Gastroesophageal sphincter (tissue), 4 donors: ENCODE measurements at regions not wholly inside any gene's neighbourhood (a gene's known extent, or its start where the extent isn't known, plus 50 kb on each side); places are given as distances from the start of the nearest gene placed in this dataset.

Experiments used
- ATAC-seq: fragments of 150-250 bp; one replicate; pipeline ENCODE4 v1.9.1; 2016; ENCODE audit warnings: mild to moderate bottlenecking, moderate library complexity
- H3K27ac ChIP-seq, 4 donors: fragments of 200-600 bp; sonication (generic) in 3 of 4; 1 replicate in 3 of 4; 2 replicates in 1 of 4; pipeline ENCODE4 v1.5.1; 2016 to 2019
- H3K27me3 ChIP-seq: fragments of 200-600 bp; sonication (generic); one replicate; pipeline ENCODE4 v1.5.1; 2019
- H3K36me3 ChIP-seq, 2 donors: fragments of 200-600 bp; sonication (generic); one replicate each; pipeline ENCODE4 v1.5.1; 2019; ENCODE audit warnings: control low read depth in 1 of 2
- H3K4me1 ChIP-seq, 3 donors: fragments of 200-600 bp; sonication (generic); 1 replicate in 2 of 3; 2 replicates in 1 of 3; pipeline ENCODE4 v1.5.1; 2016 to 2019; ENCODE audit warnings: control low read depth in 2 of 3
- H3K4me3 ChIP-seq, 2 donors: fragments of 200-600 bp; sonication (generic); one replicate each; pipeline ENCODE4 v1.5.1; 2019; ENCODE audit warnings: mild to moderate bottlenecking in 1 of 2, moderate library complexity in 1 of 2
- H3K9me3 ChIP-seq, 3 donors: fragments of 200-600 bp; sonication (generic); one replicate each; pipeline ENCODE4 v1.5.1; 2017 to 2019; ENCODE audit warnings: control low read depth in 2 of 3
- CTCF ChIP-seq, 4 experiments: fragments of 200-600 bp in 2 of 4; fragments of 450-650 bp in 2 of 4; sonication (generic) in 1 of 4; IDR thresholded peaks; one replicate each; pipeline ENCODE4 v1.5.1; 2017 to 2019; ENCODE audit warnings: antibody characterized with exemption in 4 of 4, mild to moderate bottlenecking in 2 of 4, moderate library complexity in 2 of 4
- EP300 ChIP-seq: sonication (generic); formaldehyde crosslinking; IDR thresholded peaks from one replicate; pipeline ENCODE4 v1.6.1; 2017; ENCODE audit warnings: antibody characterized with exemption, mild to moderate bottlenecking
- POLR2A ChIP-seq, 2 donors: fragments of 450-650 bp; IDR thresholded peaks; one replicate each; pipeline ENCODE4 v1.6.1; 2017; ENCODE audit warnings: antibody characterized with exemption in 2 of 2, mild to moderate bottlenecking in 2 of 2, moderate library complexity in 1 of 2
- POLR2AphosphoS5 ChIP-seq: sonication (generic); formaldehyde crosslinking; IDR thresholded peaks from one replicate; pipeline ENCODE4 v1.6.1; 2017; ENCODE audit warnings: antibody characterized with exemption
- WGBS, 2 donors: methylation state at CpG; one replicate each; pipeline ENCODE4 v1.1.5; 2018; ENCODE audit warnings: low coverage in 1 of 2; 5-methylcytosine and 5-hydroxymethylcytosine counted together

GRCh38 chr13:68378294-68378693 is 1148.2 kb upstream of the PCDH9 start:
- Histone ChIP-seq H3K4me1 (no peaks in the 10 kb centered on the region), H3K27ac (no peak overlapping the region), H3K9me3 (no peaks in the 10 kb centered on the region), H3K27me3 (no peaks in the 10 kb centered on the region), H3K4me3 (no peak overlapping the region), H3K36me3 (no peaks in the 10 kb centered on the region)
- WGBS, 2 donors: 58 to 92% methylated on average over 1 of the region's 1 CpG
- TF ChIP-seq POLR2A (IDR thresholded peaks at IDR 0.05) (no peak), CTCF (IDR thresholded peaks at IDR 0.05) (no peak), EP300 (no peak), POLR2AphosphoS5 (no peak)
- ATAC-seq: no peak

GRCh38 chr13:68375004-68375403 is 1144.9 kb upstream of the PCDH9 start:
- Histone ChIP-seq H3K36me3 (no peaks in the 10 kb centered on the region), H3K4me3 (no peak overlapping the region), H3K27me3 (no peaks in the 10 kb centered on the region), H3K9me3 (no peaks in the 10 kb centered on the region), H3K27ac (no peak overlapping the region), H3K4me1 (no peaks in the 10 kb centered on the region)
- 62 to 78% methylated on average over 2 of the region's 2 CpGs for WGBS, 2 donors
- no peak for ATAC-seq
- TF ChIP-seq CTCF (IDR thresholded peaks at IDR 0.05) (no peak), POLR2AphosphoS5 (no peak), EP300 (no peak), POLR2A (IDR thresholded peaks at IDR 0.05) (no peak)

GRCh38 chr13:68369739-68370138 is 1139.6 kb upstream of the PCDH9 start:
- Histone ChIP-seq H3K9me3 (no peaks in the 10 kb centered on the region), H3K4me1 (no peaks in the 10 kb centered on the region), H3K27me3 (no peaks in the 10 kb centered on the region), H3K36me3 (no peaks in the 10 kb centered on the region), H3K4me3 (no peak overlapping the region), H3K27ac (no peak overlapping the region)
- WGBS, 2 donors: 37 to 57% methylated on average over 4 to 5 of the region's 5 CpGs
- TF ChIP-seq CTCF (IDR thresholded peaks at IDR 0.05) (no peak), POLR2AphosphoS5 (no peak), EP300 (no peak), POLR2A (IDR thresholded peaks at IDR 0.05) (no peak)
- ATAC-seq: no peak

- 51% methylated on average over 2 of the region's 2 CpGs for WGBS, 2 donors
- Histone ChIP-seq H3K4me3 (no peak overlapping the region), H3K36me3 (no peaks in the 10 kb centered on the region), H3K27me3 (no peaks in the 10 kb centered on the region), H3K9me3 (no peaks in the 10 kb centered on the region), H3K27ac (no peak overlapping the region), H3K4me1 (no peaks in the 10 kb centered on the region)
- TF ChIP-seq POLR2AphosphoS5 (no peak), CTCF (IDR thresholded peaks at IDR 0.05) (no peak), POLR2A (IDR thresholded peaks at IDR 0.05) (no peak), EP300 (no peak)
- ATAC-seq: no peak
These were observed 1138.8 kb upstream of the PCDH9 start for GRCh38 chr13:68368922-68369321.

GRCh38 chr13:68359105-68359504 is 1129.0 kb upstream of the PCDH9 start:
- TF ChIP-seq EP300: no peak
- TF ChIP-seq POLR2A (IDR thresholded peaks at IDR 0.05): no peak
- TF ChIP-seq POLR2AphosphoS5: no peak
- TF ChIP-seq CTCF (IDR thresholded peaks at IDR 0.05): no peak
- Histone ChIP-seq H3K36me3 (no peaks in the 10 kb centered on the region), H3K27ac (no peak overlapping the region), H3K27me3 (no peaks in the 10 kb centered on the region), H3K9me3 (no peaks in the 10 kb centered on the region), H3K4me3 (no peak overlapping the region), H3K4me1 (no peaks in the 10 kb centered on the region)
- 29 to 59% methylated on average over 1 of the region's 1 CpG for WGBS, 2 donors
- no peak for ATAC-seq
